Endothelial cell of umbilical vein (primary cell): ENCODE measurements at regions not wholly inside any gene's neighbourhood (a gene's known extent, or its start where the extent isn't known, plus 50 kb on each side); places are given as distances from the start of the nearest gene placed in this dataset.

Source experiments
- BruUV-seq: library from RNA; stranded (reverse); fragments of 400-500 nt; replicated peaks from 2 replicates; lab custom pipeline; 2021; lab: Mats Ljungman, UMichigan
- CTCF ChIA-PET: fragments of 300-600, 350-600 bp; sonication (Branson Sonifier 250); formaldehyde crosslinking; loops from one replicate; lab custom pipeline; 2021; ENCODE audit warnings: antibody characterized with exemption, inconsistent platforms; lab: Charles Lee
- POLR2A ChIA-PET: fragments of 300-600, 350-600 bp; sonication (Branson Sonifier 250); formaldehyde crosslinking; loops from one replicate; lab custom pipeline; 2021; ENCODE audit warnings: antibody characterized with exemption, inconsistent platforms; lab: Charles Lee
- DNase-seq: peaks from one replicate; pipeline ENCODE4 v3.0.0-alpha.2; 2011; ENCODE audit warnings: low read depth, low spot score
- FAIRE-seq: peaks from 2 replicates; lab custom pipeline; 2011; peaks lifted over from hg19 to GRCh38; lab: Jason Lieb, UNC
- H2AFZ ChIP-seq: 2 replicates; pipeline ENCODE4 v1.6.0; 2012; ENCODE audit warnings: low read depth, low read length, control low read depth, inconsistent platforms
- H3K27ac ChIP-seq: 2 replicates; pipeline ENCODE4 v1.5.1; 2011; ENCODE audit warnings: low read depth, mild to moderate bottlenecking, control low read depth, low read length, moderate library complexity; ENCODE audit not compliant: insufficient read depth
- H3K27me3 ChIP-seq, 2 experiments: 2 replicates each; pipeline versions ENCODE4 v1.6.0 to v1.6.1; 2011; ENCODE audit warnings: low read length in 2 of 2, mixed read lengths in 1 of 2; ENCODE audit not compliant: control insufficient read depth in 2 of 2, insufficient read depth in 2 of 2
- H3K36me3 ChIP-seq, 2 experiments: 2 replicates in 1 of 2; 3 replicates in 1 of 2; pipeline ENCODE4 v1.5.1; 2011; ENCODE audit warnings: low read length in 2 of 2, mild to moderate bottlenecking in 1 of 2, moderate library complexity in 1 of 2; ENCODE audit not compliant: control insufficient read depth in 2 of 2, insufficient read depth in 2 of 2; ENCODE audit errors: extremely low read depth in 1 of 2
- H3K4me1 ChIP-seq: 3 replicates; pipeline ENCODE4 v1.5.1; 2011; ENCODE audit warnings: mild to moderate bottlenecking, low read length; ENCODE audit not compliant: control insufficient read depth, insufficient read depth; ENCODE audit errors: extremely low read depth
- H3K4me2 ChIP-seq: 2 replicates; pipeline ENCODE4 v1.6.1; 2011; ENCODE audit warnings: low read length, control low read depth, mixed read lengths; ENCODE audit not compliant: insufficient read depth
- H3K4me3 ChIP-seq, 3 experiments: fragments of 200-600 bp in 1 of 3; sonication (generic), shearing (Covaris generic) in 1 of 3; replicated peaks in 1 of 3; 2 replicates each; pipeline ENCODE4 v1.5.1; 2011 to 2016; ENCODE audit warnings: control low read depth in 3 of 3, low read length in 3 of 3, mild to moderate bottlenecking in 2 of 3, inconsistent platforms in 1 of 3, low read depth in 1 of 3, moderate library complexity in 1 of 3; ENCODE audit not compliant: insufficient read depth in 1 of 3
- H3K79me2 ChIP-seq: 2 replicates; pipeline ENCODE4 v1.6.0; 2012; ENCODE audit warnings: low read length, inconsistent platforms; ENCODE audit not compliant: control insufficient read depth, insufficient read depth
- H3K9ac ChIP-seq: replicated peaks from 2 replicates; pipeline ENCODE3; 2011; ENCODE audit warnings: low read length, control low read depth; ENCODE audit not compliant: insufficient read depth; ENCODE audit errors: extremely low read depth
- H3K9me1 ChIP-seq: replicated peaks from 3 replicates; pipeline ENCODE4 v1.6.0; 2011; ENCODE audit warnings: mild to moderate bottlenecking, low read length; ENCODE audit not compliant: control insufficient read depth, insufficient read depth; ENCODE audit errors: extremely low read depth
- H3K9me3 ChIP-seq: replicated peaks from 2 replicates; pipeline ENCODE4 v1.5.1; 2012; ENCODE audit warnings: low read length, inconsistent platforms; ENCODE audit not compliant: control insufficient read depth, insufficient read depth
- H4K20me1 ChIP-seq: replicated peaks from 2 replicates; pipeline ENCODE3; 2011; ENCODE audit warnings: mild to moderate bottlenecking, low read length; ENCODE audit not compliant: control insufficient read depth, insufficient read depth; ENCODE audit errors: extremely low read depth
- EZH2 ChIP-seq: IDR thresholded peaks from 2 replicates; pipeline ENCODE4 v1.6.1; 2012; ENCODE audit warnings: borderline replicate concordance, low read depth, mild to moderate bottlenecking, moderate library complexity, low read length, inconsistent platforms; ENCODE audit not compliant: severe bottlenecking
- FOS ChIP-seq: IDR thresholded peaks from 2 replicates; pipeline ENCODE4 v1.6.1; 2011; ENCODE audit warnings: mild to moderate bottlenecking, low read length, moderate library complexity, borderline replicate concordance; ENCODE audit not compliant: insufficient read depth
- GATA2 ChIP-seq: IDR thresholded peaks from 2 replicates; pipeline ENCODE4 v1.7.0; 2011; ENCODE audit warnings: low read depth, mild to moderate bottlenecking, moderate library complexity, mixed read lengths, low read length; ENCODE audit not compliant: insufficient read length, insufficient read depth
- JUN ChIP-seq: IDR thresholded peaks from 2 replicates; pipeline ENCODE4 v1.6.1; 2011; ENCODE audit warnings: borderline replicate concordance, low read depth; ENCODE audit not compliant: insufficient read length, insufficient read depth
- MYC ChIP-seq: IDR thresholded peaks from one replicate; pipeline ENCODE4 v1.6.1; 2011; ENCODE audit warnings: mild to moderate bottlenecking, low read depth, low read length
- POLR2A ChIP-seq: IDR thresholded peaks from 2 replicates; pipeline ENCODE4 v1.6.1; 2012; ENCODE audit warnings: low read depth, mild to moderate bottlenecking, control low read depth, low read length
- POLR2AphosphoS5 ChIP-seq: IDR thresholded peaks from 2 replicates; pipeline ENCODE4 v1.6.1; 2012; ENCODE audit warnings: low read depth, mild to moderate bottlenecking, control low read depth, low read length, moderate library complexity; ENCODE audit not compliant: insufficient read depth
- dilution Hi-C: fragments of 300-500 bp; cut with MboI; formaldehyde crosslinking; loops from one replicate; pipeline ENCODE4 v1.15.0; 2019; ENCODE audit warnings: low sequenced_read_pairs; ENCODE audit not compliant: extremely low pct_ligation_motif_present
- intact Hi-C: fragments of 100-400 bp; cut with micrococcal nuclease; formaldehyde crosslinking; loops from one replicate; pipeline ENCODE4 v1.10.0; 2022
- TF ChIP-seq, protein P1 (sequence below): IDR thresholded peaks from 2 replicates; pipeline ENCODE4 v1.6.1; 2011; ENCODE audit not compliant: insufficient read depth, insufficient read length
- TF ChIP-seq, protein P2 (sequence below), 2 donors: IDR thresholded peaks; 1 replicate in 1 of 2; 2 replicates in 1 of 2; pipeline ENCODE4 v1.5.1; 2011; ENCODE audit warnings: low read length in 2 of 2, mild to moderate bottlenecking in 2 of 2, moderate library complexity in 2 of 2, control low read depth in 1 of 2, inconsistent platforms in 1 of 2, low read depth in 1 of 2; ENCODE audit not compliant: insufficient read depth in 1 of 2; ENCODE audit errors: extremely low read depth in 1 of 2

- no peak for DNase-seq
- Histone ChIP-seq H3K9me3 (no peaks in the 10 kb centered on the region), H3K27ac (no peak overlapping the region), H4K20me1 (no peaks in the 10 kb centered on the region), H3K79me2 (no peaks in the 10 kb centered on the region), H2AFZ (no peak overlapping the region), H3K4me3 (no peak overlapping the region), H3K4me1 (no peaks in the 10 kb centered on the region), H3K27me3 (no peaks in the 10 kb centered on the region), H3K9ac (no peak overlapping the region), H3K36me3 (no peaks in the 10 kb centered on the region), H3K9me1 (no peaks in the 10 kb centered on the region), H3K4me2 (no peak overlapping the region)
- no peak for FAIRE-seq
- dilution Hi-C loops (no loop called here), intact Hi-C loops (no loop called here)
- TF ChIP-seq POLR2A = no peak
- TF ChIP-seq GATA2 = no peak
- BruUV-seq = no TSS peak
- ChIA-PET CTCF (interaction anchor here (1.8 kb wide), 1 partner anchor 74 kb away, joined by 4 read pairs; no protein-coding TSS in a partner anchor), POLR2A (no interaction called here)
Observed at GRCh38 chr1:209491496-209491895, 92.0 kb upstream of the CAMK1G start.

- H3K4me2 ChIP-seq = no peak overlapping the region
- no peaks in the 10 kb centered on the region for H4K20me1 ChIP-seq
- H3K36me3 ChIP-seq = no peaks in the 10 kb centered on the region
- DNase-seq (no peak), FAIRE-seq (no peak)
- no peaks in the 10 kb centered on the region for H3K9me1 ChIP-seq
- H2AFZ ChIP-seq = no peak overlapping the region
- H3K9ac ChIP-seq = no peak overlapping the region
- CTCF ChIA-PET = interaction anchor here (1.8 kb wide), 1 partner anchor 74 kb away, joined by 4 read pairs; no protein-coding TSS in a partner anchor
- intact Hi-C loops (no loop called here), dilution Hi-C loops (no loop called here)
- TF ChIP-seq, protein P1, sequence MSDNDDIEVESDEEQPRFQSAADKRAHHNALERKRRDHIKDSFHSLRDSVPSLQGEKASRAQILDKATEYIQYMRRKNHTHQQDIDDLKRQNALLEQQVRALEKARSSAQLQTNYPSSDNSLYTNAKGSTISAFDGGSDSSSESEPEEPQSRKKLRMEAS = no peak
- no peak for TF ChIP-seq EZH2
- no peak for TF ChIP-seq GATA2
- no peak for TF ChIP-seq POLR2A
- TF ChIP-seq JUN = no peak
- TF ChIP-seq, protein P2, sequence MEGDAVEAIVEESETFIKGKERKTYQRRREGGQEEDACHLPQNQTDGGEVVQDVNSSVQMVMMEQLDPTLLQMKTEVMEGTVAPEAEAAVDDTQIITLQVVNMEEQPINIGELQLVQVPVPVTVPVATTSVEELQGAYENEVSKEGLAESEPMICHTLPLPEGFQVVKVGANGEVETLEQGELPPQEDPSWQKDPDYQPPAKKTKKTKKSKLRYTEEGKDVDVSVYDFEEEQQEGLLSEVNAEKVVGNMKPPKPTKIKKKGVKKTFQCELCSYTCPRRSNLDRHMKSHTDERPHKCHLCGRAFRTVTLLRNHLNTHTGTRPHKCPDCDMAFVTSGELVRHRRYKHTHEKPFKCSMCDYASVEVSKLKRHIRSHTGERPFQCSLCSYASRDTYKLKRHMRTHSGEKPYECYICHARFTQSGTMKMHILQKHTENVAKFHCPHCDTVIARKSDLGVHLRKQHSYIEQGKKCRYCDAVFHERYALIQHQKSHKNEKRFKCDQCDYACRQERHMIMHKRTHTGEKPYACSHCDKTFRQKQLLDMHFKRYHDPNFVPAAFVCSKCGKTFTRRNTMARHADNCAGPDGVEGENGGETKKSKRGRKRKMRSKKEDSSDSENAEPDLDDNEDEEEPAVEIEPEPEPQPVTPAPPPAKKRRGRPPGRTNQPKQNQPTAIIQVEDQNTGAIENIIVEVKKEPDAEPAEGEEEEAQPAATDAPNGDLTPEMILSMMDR (IDR thresholded peaks at IDR 0.05; ENCODE audit: extremely low read depth in 1 of 2, insufficient read depth in 1 of 2, low read depth in 1 of 2, low read length in 2 of 2) = no peak
- no peak for TF ChIP-seq MYC
- no peak for TF ChIP-seq FOS
- no peak for TF ChIP-seq POLR2AphosphoS5
- no peaks in the 10 kb centered on the region for H3K4me1 ChIP-seq
- no TSS peak for BruUV-seq
- H3K27ac ChIP-seq = no peak overlapping the region
- H3K27me3 ChIP-seq = no peaks in the 10 kb centered on the region
- H3K79me2 ChIP-seq = no peaks in the 10 kb centered on the region
- H3K9me3 ChIP-seq = no peaks in the 10 kb centered on the region
- no peak overlapping the region for H3K4me3 ChIP-seq
- POLR2A ChIA-PET = no interaction called here
Observed at GRCh38 chr1:209491897-209492296, 91.6 kb upstream of the CAMK1G start.
